Endothelial cell of umbilical vein (primary cell): ENCODE measurements at regions not wholly inside any gene's neighbourhood (a gene's known extent, or its start where the extent isn't known, plus 50 kb on each side); places are given as distances from the start of the nearest gene placed in this dataset.

Experiments
- BruUV-seq: library from RNA; stranded (reverse); fragments of 400-500 nt; replicated peaks from 2 replicates; lab custom pipeline; 2021; lab: Mats Ljungman, UMichigan
- CTCF ChIA-PET: fragments of 300-600, 350-600 bp; sonication (Branson Sonifier 250); formaldehyde crosslinking; loops from one replicate; lab custom pipeline; 2021; ENCODE audit warnings: antibody characterized with exemption, inconsistent platforms; lab: Charles Lee
- POLR2A ChIA-PET: fragments of 300-600, 350-600 bp; sonication (Branson Sonifier 250); formaldehyde crosslinking; loops from one replicate; lab custom pipeline; 2021; ENCODE audit warnings: antibody characterized with exemption, inconsistent platforms; lab: Charles Lee
- DNase-seq: peaks from one replicate; pipeline ENCODE4 v3.0.0-alpha.2; 2011; ENCODE audit warnings: low read depth, low spot score
- FAIRE-seq: peaks from 2 replicates; lab custom pipeline; 2011; peaks lifted over from hg19 to GRCh38; lab: Jason Lieb, UNC
- H2AFZ ChIP-seq: 2 replicates; pipeline ENCODE4 v1.6.0; 2012; ENCODE audit warnings: low read depth, low read length, control low read depth, inconsistent platforms
- H3K27ac ChIP-seq: 2 replicates; pipeline ENCODE4 v1.5.1; 2011; ENCODE audit warnings: low read depth, mild to moderate bottlenecking, control low read depth, low read length, moderate library complexity; ENCODE audit not compliant: insufficient read depth
- H3K27me3 ChIP-seq, 2 experiments: 2 replicates each; pipeline versions ENCODE4 v1.6.0 to v1.6.1; 2011; ENCODE audit warnings: low read length in 2 of 2, mixed read lengths in 1 of 2; ENCODE audit not compliant: control insufficient read depth in 2 of 2, insufficient read depth in 2 of 2
- H3K36me3 ChIP-seq, 2 experiments: 2 replicates in 1 of 2; 3 replicates in 1 of 2; pipeline ENCODE4 v1.5.1; 2011; ENCODE audit warnings: low read length in 2 of 2, mild to moderate bottlenecking in 1 of 2, moderate library complexity in 1 of 2; ENCODE audit not compliant: control insufficient read depth in 2 of 2, insufficient read depth in 2 of 2; ENCODE audit errors: extremely low read depth in 1 of 2
- H3K4me1 ChIP-seq: 3 replicates; pipeline ENCODE4 v1.5.1; 2011; ENCODE audit warnings: mild to moderate bottlenecking, low read length; ENCODE audit not compliant: control insufficient read depth, insufficient read depth; ENCODE audit errors: extremely low read depth
- H3K4me2 ChIP-seq: 2 replicates; pipeline ENCODE4 v1.6.1; 2011; ENCODE audit warnings: low read length, control low read depth, mixed read lengths; ENCODE audit not compliant: insufficient read depth
- H3K4me3 ChIP-seq, 3 experiments: fragments of 200-600 bp in 1 of 3; sonication (generic), shearing (Covaris generic) in 1 of 3; replicated peaks in 1 of 3; 2 replicates each; pipeline ENCODE4 v1.5.1; 2011 to 2016; ENCODE audit warnings: control low read depth in 3 of 3, low read length in 3 of 3, mild to moderate bottlenecking in 2 of 3, inconsistent platforms in 1 of 3, low read depth in 1 of 3, moderate library complexity in 1 of 3; ENCODE audit not compliant: insufficient read depth in 1 of 3
- H3K79me2 ChIP-seq: 2 replicates; pipeline ENCODE4 v1.6.0; 2012; ENCODE audit warnings: low read length, inconsistent platforms; ENCODE audit not compliant: control insufficient read depth, insufficient read depth
- H3K9ac ChIP-seq: replicated peaks from 2 replicates; pipeline ENCODE3; 2011; ENCODE audit warnings: low read length, control low read depth; ENCODE audit not compliant: insufficient read depth; ENCODE audit errors: extremely low read depth
- H3K9me1 ChIP-seq: replicated peaks from 3 replicates; pipeline ENCODE4 v1.6.0; 2011; ENCODE audit warnings: mild to moderate bottlenecking, low read length; ENCODE audit not compliant: control insufficient read depth, insufficient read depth; ENCODE audit errors: extremely low read depth
- H3K9me3 ChIP-seq: replicated peaks from 2 replicates; pipeline ENCODE4 v1.5.1; 2012; ENCODE audit warnings: low read length, inconsistent platforms; ENCODE audit not compliant: control insufficient read depth, insufficient read depth
- H4K20me1 ChIP-seq: replicated peaks from 2 replicates; pipeline ENCODE3; 2011; ENCODE audit warnings: mild to moderate bottlenecking, low read length; ENCODE audit not compliant: control insufficient read depth, insufficient read depth; ENCODE audit errors: extremely low read depth
- CTCF ChIP-seq, 2 donors: IDR thresholded peaks; 1 replicate in 1 of 2; 2 replicates in 1 of 2; pipeline ENCODE4 v1.5.1; 2011; ENCODE audit warnings: low read length in 2 of 2, mild to moderate bottlenecking in 2 of 2, moderate library complexity in 2 of 2, control low read depth in 1 of 2, inconsistent platforms in 1 of 2, low read depth in 1 of 2; ENCODE audit not compliant: insufficient read depth in 1 of 2; ENCODE audit errors: extremely low read depth in 1 of 2
- EZH2 ChIP-seq: IDR thresholded peaks from 2 replicates; pipeline ENCODE4 v1.6.1; 2012; ENCODE audit warnings: borderline replicate concordance, low read depth, mild to moderate bottlenecking, moderate library complexity, low read length, inconsistent platforms; ENCODE audit not compliant: severe bottlenecking
- FOS ChIP-seq: IDR thresholded peaks from 2 replicates; pipeline ENCODE4 v1.6.1; 2011; ENCODE audit warnings: mild to moderate bottlenecking, low read length, moderate library complexity, borderline replicate concordance; ENCODE audit not compliant: insufficient read depth
- GATA2 ChIP-seq: IDR thresholded peaks from 2 replicates; pipeline ENCODE4 v1.7.0; 2011; ENCODE audit warnings: low read depth, mild to moderate bottlenecking, moderate library complexity, mixed read lengths, low read length; ENCODE audit not compliant: insufficient read length, insufficient read depth
- JUN ChIP-seq: IDR thresholded peaks from 2 replicates; pipeline ENCODE4 v1.6.1; 2011; ENCODE audit warnings: borderline replicate concordance, low read depth; ENCODE audit not compliant: insufficient read length, insufficient read depth
- MAX ChIP-seq: IDR thresholded peaks from 2 replicates; pipeline ENCODE4 v1.6.1; 2011; ENCODE audit not compliant: insufficient read depth, insufficient read length
- MYC ChIP-seq: IDR thresholded peaks from one replicate; pipeline ENCODE4 v1.6.1; 2011; ENCODE audit warnings: mild to moderate bottlenecking, low read depth, low read length
- POLR2A ChIP-seq: IDR thresholded peaks from 2 replicates; pipeline ENCODE4 v1.6.1; 2012; ENCODE audit warnings: low read depth, mild to moderate bottlenecking, control low read depth, low read length
- POLR2AphosphoS5 ChIP-seq: IDR thresholded peaks from 2 replicates; pipeline ENCODE4 v1.6.1; 2012; ENCODE audit warnings: low read depth, mild to moderate bottlenecking, control low read depth, low read length, moderate library complexity; ENCODE audit not compliant: insufficient read depth
- dilution Hi-C: fragments of 300-500 bp; cut with MboI; formaldehyde crosslinking; loops from one replicate; pipeline ENCODE4 v1.15.0; 2019; ENCODE audit warnings: low sequenced_read_pairs; ENCODE audit not compliant: extremely low pct_ligation_motif_present
- intact Hi-C: fragments of 100-400 bp; cut with micrococcal nuclease; formaldehyde crosslinking; loops from one replicate; pipeline ENCODE4 v1.10.0; 2022

- no peaks in the 10 kb centered on the region for H3K9me3 ChIP-seq
- dilution Hi-C loops (no loop called here), intact Hi-C loops (no loop called here)
- H3K4me1 ChIP-seq: no peaks in the 10 kb centered on the region
- H3K27ac ChIP-seq: no peak overlapping the region
- ChIA-PET POLR2A (no interaction called here), CTCF (no interaction called here)
- no peak overlapping the region for H2AFZ ChIP-seq
- H3K4me2 ChIP-seq: no peak overlapping the region
- DNase-seq (no peak), FAIRE-seq (no peak)
- H3K36me3 ChIP-seq: no peaks in the 10 kb centered on the region
- no peaks in the 10 kb centered on the region for H4K20me1 ChIP-seq
- H3K4me3 ChIP-seq: no peak overlapping the region
- no peaks in the 10 kb centered on the region for H3K27me3 ChIP-seq
- H3K9me1 ChIP-seq: no peaks in the 10 kb centered on the region
- no peak overlapping the region for H3K9ac ChIP-seq
- no peaks in the 10 kb centered on the region for H3K79me2 ChIP-seq
- no peak for TF ChIP-seq CTCF (IDR thresholded peaks at IDR 0.05; ENCODE audit: extremely low read depth in 1 of 2, insufficient read depth in 1 of 2, low read depth in 1 of 2, low read length in 2 of 2)
- TF ChIP-seq JUN: no peak
- no peak for TF ChIP-seq POLR2A
- TF ChIP-seq GATA2: no peak
- TF ChIP-seq MAX: no peak
- no peak for TF ChIP-seq FOS
- TF ChIP-seq MYC: no peak
- BruUV-seq: no TSS peak
Observed at GRCh38 chr2:34161549-34161948, 562.5 kb upstream of the FAM98A start.

GRCh38 chr2:34159901-34160300, 560.8 kb upstream of the FAM98A start:
- dilution Hi-C loops: no loop called here

More at GRCh38 chr2:34159901-34160300, 560.8 kb upstream of the FAM98A start:
- Histone ChIP-seq H3K9me3 (no peaks in the 10 kb centered on the region), H3K36me3 (no peaks in the 10 kb centered on the region), H3K27ac (no peak overlapping the region), H3K4me2 (no peak overlapping the region), H4K20me1 (no peaks in the 10 kb centered on the region), H3K9me1 (no peaks in the 10 kb centered on the region), H3K4me3 (no peak overlapping the region), H3K79me2 (no peaks in the 10 kb centered on the region), H3K27me3 (no peaks in the 10 kb centered on the region), H3K4me1 (no peaks in the 10 kb centered on the region), H3K9ac (no peak overlapping the region), H2AFZ (no peak overlapping the region)
- TF ChIP-seq MYC: no peak
- no peak for TF ChIP-seq CTCF (IDR thresholded peaks at IDR 0.05; ENCODE audit: extremely low read depth in 1 of 2, insufficient read depth in 1 of 2, low read depth in 1 of 2, low read length in 2 of 2)
- TF ChIP-seq FOS: no peak
- no peak for TF ChIP-seq GATA2
- TF ChIP-seq MAX: no peak
- TF ChIP-seq JUN: no peak
- TF ChIP-seq POLR2AphosphoS5: no peak
- TF ChIP-seq POLR2A: no peak
- no peak for TF ChIP-seq EZH2
- FAIRE-seq (no peak), DNase-seq (no peak)
- ChIA-PET CTCF (no interaction called here), POLR2A (no interaction called here)
- intact Hi-C loops: no loop called here
- no TSS peak for BruUV-seq
